Kidney (tissue), 13 donors: ENCODE measurements at regions not wholly inside any gene's neighbourhood (a gene's known extent, or its start where the extent isn't known, plus 50 kb on each side); places are given as distances from the start of the nearest gene placed in this dataset.

ENCODE experiments used
- DNase-seq, 5 donors: peaks; one replicate each; pipeline ENCODE4 v3.0.0-alpha.2; 2013 to 2020
- FAIRE-seq: peaks from 2 replicates; lab custom pipeline; 2012; peaks lifted over from hg19 to GRCh38; lab: Jason Lieb, UNC
- H3K27ac ChIP-seq, 2 donors: one replicate each; pipeline ENCODE4 v1.7.0; 2013; ENCODE audit warnings: low read depth in 2 of 2, low read length in 2 of 2, inconsistent platforms in 1 of 2
- H3K27me3 ChIP-seq: one replicate; pipeline ENCODE4 v1.7.1; 2013; ENCODE audit warnings: low read length, inconsistent platforms; ENCODE audit not compliant: control insufficient read depth, insufficient read depth
- H3K36me3 ChIP-seq, 3 donors: one replicate each; pipeline versions ENCODE4 v1.7.0 to v1.7.1; 2013; ENCODE audit warnings: low read length in 3 of 3, control low read depth in 1 of 3, inconsistent platforms in 1 of 3; ENCODE audit not compliant: insufficient read depth in 3 of 3, control insufficient read depth in 2 of 3
- H3K4me1 ChIP-seq, 3 donors: one replicate each; pipeline versions ENCODE4 v1.7.0 to v1.7.1; 2013; ENCODE audit warnings: low read length in 3 of 3, inconsistent platforms in 1 of 3, low read depth in 1 of 3; ENCODE audit not compliant: control insufficient read depth in 2 of 3, insufficient read depth in 2 of 3
- H3K4me3 ChIP-seq, 3 donors: one replicate each; pipeline versions ENCODE4 v1.7.0 to v1.8.1; 2013; ENCODE audit warnings: low read length in 3 of 3, control low read depth in 1 of 3, inconsistent platforms in 1 of 3
- H3K9ac ChIP-seq, 3 donors: one replicate each; pipeline versions ENCODE4 v1.7.0 to v1.7.1; 2013; ENCODE audit warnings: low read length in 3 of 3, control low read depth in 1 of 3, inconsistent platforms in 1 of 3
- H3K9me3 ChIP-seq, 3 donors: one replicate each; pipeline versions ENCODE4 v1.7.0 to v1.7.1; 2013; ENCODE audit warnings: low read length in 3 of 3, control low read depth in 1 of 3, inconsistent platforms in 1 of 3; ENCODE audit not compliant: control insufficient read depth in 2 of 3, insufficient read depth in 1 of 3
- CTCF ChIP-seq: IDR thresholded peaks from 3 replicates; pipeline ENCODE4 v1.5.1; 2012; ENCODE audit warnings: mild to moderate bottlenecking, moderate library complexity, borderline replicate concordance; ENCODE audit not compliant: insufficient read depth; ENCODE audit errors: extremely low read depth
- intact Hi-C: fragments of 100-400 bp; cut with DNase I; formaldehyde crosslinking; loops from one replicate; pipeline ENCODE4 v1.11.1; 2022
- donor health status: control.
- donor health status: control.
- donor health status: control.
- donor health status: control.
- donor health status: control.
- donor health status: DM: yes; HTN: yes; CAD: no.
- donor health status: Normal renal cell carcinoma (clear cell type).

- intact Hi-C loops: no loop called here
- Histone ChIP-seq H3K4me1 (peaks cover 0 to 5% (median 0%) of the 10 kb centered on the region in 3 donors), H3K27ac (no peak overlapping the region), H3K9ac (no peak overlapping the region), H3K4me3 (no peak overlapping the region), H3K36me3 (no peaks in the 10 kb centered on the region), H3K9me3 (no peaks in the 10 kb centered on the region), H3K27me3 (no peaks in the 10 kb centered on the region)
- FAIRE-seq (no peak), DNase-seq (no peak)
- no peak for TF ChIP-seq CTCF
These were observed 60.5 kb upstream of the MPP7 start for GRCh38 chr10:28363376-28363775.

- H3K9ac ChIP-seq: no peak overlapping the region
- H3K36me3 ChIP-seq: no peaks in the 10 kb centered on the region
- peak overlapping the region in 1 of 3 donors; percentile 32 for H3K4me3 ChIP-seq
- FAIRE-seq (no peak), DNase-seq (peak in 2 of 5 donors; percentile 30 to 32)
- H3K27me3 ChIP-seq: no peaks in the 10 kb centered on the region
- intact Hi-C loops: no loop called here
- H3K9me3 ChIP-seq: no peaks in the 10 kb centered on the region
- H3K27ac ChIP-seq: no peak overlapping the region
- peaks cover 0 to 5% (median 0%) of the 10 kb centered on the region in 3 donors for H3K4me1 ChIP-seq
- TF ChIP-seq CTCF: no peak
These were observed 63.0 kb upstream of the MPP7 start for GRCh38 chr10:28365840-28366239.

DNA sequence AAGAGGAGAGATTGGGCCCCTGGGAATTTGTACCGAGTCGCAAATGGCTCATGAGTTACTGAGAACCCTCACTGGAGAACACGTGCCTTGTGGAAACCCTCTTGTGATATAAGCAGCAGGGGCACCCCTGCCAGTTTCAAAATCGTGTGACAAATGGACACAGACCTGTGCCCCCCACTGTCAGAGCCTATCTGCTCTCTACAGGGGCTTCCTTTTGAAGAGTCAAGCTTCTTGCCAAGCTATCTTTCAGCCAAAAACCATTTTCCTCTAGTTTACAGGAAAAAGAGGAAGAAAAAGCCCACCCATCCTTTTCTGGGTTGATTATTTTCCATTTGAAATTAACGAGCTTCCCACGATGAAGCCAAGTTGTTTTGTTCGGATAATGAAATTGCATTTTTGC lies 64.1 kb upstream of the MPP7 start:
- no peak for DNase-seq
- FAIRE-seq: no peak
- no peak overlapping the region for H3K9ac ChIP-seq
- H3K36me3 ChIP-seq: no peaks in the 10 kb centered on the region
- H3K27ac ChIP-seq: no peak overlapping the region
- no peaks in the 10 kb centered on the region for H3K27me3 ChIP-seq
- no peak overlapping the region for H3K4me3 ChIP-seq
- peaks cover 0 to 5% (median 0%) of the 10 kb centered on the region in 3 donors for H3K4me1 ChIP-seq
- intact Hi-C loops: no loop called here
- no peak for TF ChIP-seq CTCF
- no peaks in the 10 kb centered on the region for H3K9me3 ChIP-seq

DNA sequence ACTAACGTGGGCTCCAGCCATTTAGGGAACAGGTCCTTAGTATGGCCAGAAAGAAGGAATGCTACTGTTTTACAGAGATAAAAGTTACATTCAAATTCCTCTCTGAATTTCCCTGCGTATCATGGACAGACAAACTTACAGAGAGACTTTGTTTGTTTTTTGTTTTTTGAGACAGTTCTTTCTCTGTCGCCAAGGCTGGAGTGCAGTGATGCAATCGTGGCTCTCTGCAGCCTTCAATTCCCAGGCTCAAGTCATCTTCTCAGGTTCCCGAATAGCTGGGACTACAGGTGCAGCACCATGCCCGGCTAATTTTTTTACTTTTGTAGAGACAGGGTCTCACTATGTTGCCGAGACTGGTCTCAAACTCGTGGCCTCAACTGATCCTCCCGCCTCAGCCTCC lies 64.5 kb upstream of the MPP7 start:
- Histone ChIP-seq H3K9ac (no peak overlapping the region), H3K36me3 (no peaks in the 10 kb centered on the region), H3K4me3 (no peak overlapping the region), H3K27ac (no peak overlapping the region), H3K4me1 (peaks cover 0 to 5% (median 0%) of the 10 kb centered on the region in 3 donors), H3K9me3 (no peaks in the 10 kb centered on the region), H3K27me3 (no peaks in the 10 kb centered on the region)
- intact Hi-C loops: no loop called here
- no peak for FAIRE-seq
- DNase-seq: no peak
- TF ChIP-seq CTCF: no peak
